HG02571 (cell line): ENCODE measurements at regions not wholly inside any gene's neighbourhood (a gene's known extent, or its start where the extent isn't known, plus 50 kb on each side); places are given as distances from the start of the nearest gene placed in this dataset.

Source experiments
- ATAC-seq: cut with Tn5 transposase; IDR thresholded peaks from one replicate; pipeline ENCODE4 v1.9.1; 2021; ENCODE audit warnings: mild to moderate bottlenecking, moderate library complexity; ENCODE audit not compliant: unreplicated experiment

DNA sequence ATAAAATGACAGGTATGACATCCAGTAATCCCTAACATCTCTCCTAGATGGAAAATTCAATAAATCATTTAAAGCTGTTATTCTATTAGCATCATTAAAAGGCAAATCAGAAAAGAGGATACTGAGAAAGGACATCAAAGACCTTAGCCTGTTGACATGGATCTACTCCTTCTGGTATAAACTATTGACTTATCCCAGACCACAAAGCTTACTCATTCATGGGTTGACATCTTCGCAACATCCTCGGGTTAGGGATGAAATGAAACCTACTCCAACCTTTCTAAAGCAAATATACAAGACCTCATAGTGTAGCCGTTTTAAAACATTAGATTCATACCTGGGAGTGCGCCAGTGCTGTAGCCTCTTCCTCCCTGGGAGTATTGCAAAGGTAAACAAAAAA, 191.5 kb upstream of the BTG1 start:
- no peak for ATAC-seq

DNA sequence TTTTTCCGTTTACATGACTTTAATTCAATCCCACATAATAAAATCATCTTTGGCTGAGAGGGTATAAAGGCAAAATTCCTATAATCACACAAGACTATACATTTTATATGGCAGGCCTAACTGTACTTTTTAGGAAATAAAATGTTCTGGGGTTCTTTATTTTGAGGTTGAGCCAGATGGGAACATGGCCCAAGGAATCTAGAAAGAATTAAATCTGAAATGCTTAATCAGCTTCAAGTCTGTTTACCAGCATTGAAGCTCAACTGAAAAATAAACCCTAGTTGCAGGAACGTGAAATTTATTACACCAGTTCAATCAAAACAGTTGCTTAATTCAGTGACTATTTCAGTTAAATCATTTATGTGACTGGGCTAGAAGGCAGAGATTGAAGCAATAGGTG, 191.0 kb upstream of the BTG1 start:
- ATAC-seq, result no peak

DNA sequence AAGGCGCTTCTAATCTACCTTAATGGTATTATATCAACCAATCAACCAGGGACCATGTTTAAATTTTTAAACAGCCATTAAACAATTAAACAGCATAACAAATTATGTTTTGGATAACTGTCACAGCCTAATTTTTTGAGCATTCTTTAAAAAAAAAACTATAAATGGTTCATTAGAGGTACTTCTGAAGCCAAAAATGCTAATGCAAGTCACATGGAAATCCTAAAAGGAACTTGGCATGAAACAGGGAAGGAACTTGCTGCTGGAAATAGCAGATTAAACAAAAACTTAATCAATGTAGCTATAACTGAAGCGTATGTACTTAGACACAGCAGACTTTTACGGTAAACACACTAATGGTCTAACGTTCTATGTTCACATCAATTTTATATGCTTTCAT, 190.2 kb upstream of the BTG1 start:
- no peak for ATAC-seq

DNA sequence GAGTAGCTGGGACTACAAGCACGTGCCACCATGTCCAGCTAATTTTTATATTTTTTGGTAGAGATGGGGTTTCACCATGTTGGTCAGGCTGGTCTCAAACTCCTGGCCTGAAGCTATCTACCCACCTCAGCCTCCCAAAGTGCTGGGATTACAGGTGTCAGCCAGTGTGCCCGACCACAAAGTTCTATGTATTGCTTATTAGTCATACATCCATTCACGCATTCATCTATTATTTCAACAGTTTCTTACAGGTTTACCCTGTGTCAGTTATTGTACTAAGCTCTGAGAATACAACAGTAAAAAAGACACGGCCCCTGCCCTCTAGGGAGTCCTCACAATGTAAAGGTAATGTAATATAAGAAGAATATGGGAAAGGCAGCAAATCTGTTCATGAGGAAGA, 188.9 kb upstream of the BTG1 start:
- ATAC-seq, result no peak

DNA sequence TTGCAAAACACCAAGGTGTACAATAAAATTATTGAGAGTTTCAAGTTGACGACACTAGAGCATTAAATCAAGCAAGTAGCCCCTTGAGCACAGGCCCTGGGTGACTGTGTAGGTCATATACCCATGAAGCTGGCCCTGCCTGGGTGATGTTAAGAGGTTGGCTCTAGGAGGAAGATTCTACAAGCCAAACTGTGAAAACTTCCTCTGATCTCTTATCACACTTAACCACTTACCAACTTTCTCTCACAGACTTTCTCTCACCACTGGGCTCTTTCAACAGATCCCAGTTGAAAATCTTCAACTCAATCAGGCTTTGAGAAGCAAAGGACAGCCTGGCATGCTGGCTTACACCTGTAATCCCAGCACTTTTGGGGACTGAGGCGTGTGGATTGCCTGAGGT, 186.9 kb upstream of the BTG1 start:
- no peak for ATAC-seq

DNA sequence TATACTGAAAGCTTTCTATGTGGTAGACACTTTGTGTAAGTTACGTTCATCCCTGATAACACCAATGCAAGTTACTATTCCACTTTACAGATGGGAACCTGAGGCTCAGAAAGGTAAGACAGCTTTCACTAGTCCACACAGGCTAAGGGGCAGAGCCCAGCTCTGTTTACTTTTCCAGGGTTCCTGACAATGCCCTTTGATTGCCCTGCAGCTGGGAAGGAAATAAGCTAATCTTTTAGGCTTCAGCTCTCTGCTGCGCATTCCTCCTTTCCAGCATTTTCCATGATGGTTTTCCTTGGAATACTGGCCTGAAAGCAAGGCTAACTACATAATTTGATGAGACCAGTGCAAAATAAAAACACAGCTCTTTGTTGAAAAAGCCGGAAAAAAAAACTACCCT, 185.7 kb upstream of the BTG1 start:
- ATAC-seq, result no peak

DNA sequence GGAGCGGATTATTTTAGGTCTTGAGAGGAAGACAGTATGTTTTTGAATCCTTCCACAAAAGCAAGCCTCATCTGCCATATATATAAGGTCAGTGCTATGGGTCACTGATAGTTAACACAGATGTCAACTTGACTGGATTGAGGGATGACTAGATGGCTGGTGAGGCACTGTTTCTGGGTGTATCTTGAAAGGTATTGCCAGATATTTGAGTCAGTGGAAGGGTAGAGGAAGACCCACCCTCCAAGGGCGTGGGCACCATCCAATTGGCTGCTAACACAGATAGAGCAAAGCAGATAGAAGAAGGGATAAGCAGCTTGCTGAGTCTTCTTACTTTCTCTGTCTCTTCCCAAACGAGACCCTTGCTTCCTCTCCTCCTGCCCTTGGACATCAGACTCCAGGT, 185.0 kb upstream of the BTG1 start:
- no peak for ATAC-seq

DNA sequence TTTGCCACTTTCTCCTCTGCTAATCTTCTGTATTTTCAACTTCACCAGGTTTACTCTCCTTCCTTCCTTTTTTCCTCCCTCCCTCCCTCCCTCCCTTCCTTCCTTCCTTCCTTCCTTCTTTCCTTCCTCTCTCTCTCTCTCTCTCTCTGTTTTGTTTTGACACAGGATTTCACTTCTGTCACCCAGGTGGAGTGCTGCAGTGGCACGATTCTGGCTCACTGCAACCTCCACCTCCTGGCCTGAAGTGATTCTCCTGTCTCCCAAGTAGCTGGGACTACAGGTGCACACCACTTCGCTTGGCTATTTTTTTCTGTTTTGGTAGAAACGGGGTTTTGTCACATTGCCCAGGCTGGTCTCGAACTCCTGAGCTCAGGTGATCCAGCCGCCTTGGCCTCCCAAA, 181.2 kb upstream of the BTG1 start:
- ATAC-seq, result no peak

DNA sequence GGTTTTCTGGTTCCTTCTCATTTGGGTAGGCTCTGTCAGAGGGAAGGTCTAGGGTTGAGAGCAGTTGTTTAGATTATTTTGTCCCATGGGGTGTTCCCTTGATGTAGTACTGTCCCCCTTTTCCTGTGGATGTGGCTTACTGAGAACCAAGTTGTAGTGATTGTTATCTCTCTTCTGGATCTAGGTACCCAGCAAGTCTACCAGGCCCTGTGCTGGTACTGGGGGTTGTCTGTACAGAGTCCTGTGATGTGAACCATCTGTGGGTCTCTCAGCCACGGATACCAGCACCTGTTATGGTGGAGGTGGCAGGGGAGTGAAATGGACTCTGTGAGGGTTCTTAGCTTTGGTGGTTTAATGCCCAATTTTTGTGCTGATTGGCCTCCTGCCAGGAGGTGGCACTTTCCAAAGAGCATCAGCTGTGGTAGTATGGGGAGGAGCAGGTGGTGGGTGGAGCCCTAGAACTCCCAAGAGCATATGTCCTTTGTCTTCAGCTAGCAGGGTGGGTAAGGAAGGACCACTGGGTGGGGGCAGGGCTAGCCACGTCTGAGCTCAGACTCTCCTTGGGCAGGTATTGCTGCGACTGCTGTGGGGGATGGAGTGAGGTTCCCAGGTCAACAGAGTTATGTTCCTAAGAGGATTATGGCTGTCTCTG, 179.3 kb upstream of the BTG1 start:
- no peak for ATAC-seq

DNA sequence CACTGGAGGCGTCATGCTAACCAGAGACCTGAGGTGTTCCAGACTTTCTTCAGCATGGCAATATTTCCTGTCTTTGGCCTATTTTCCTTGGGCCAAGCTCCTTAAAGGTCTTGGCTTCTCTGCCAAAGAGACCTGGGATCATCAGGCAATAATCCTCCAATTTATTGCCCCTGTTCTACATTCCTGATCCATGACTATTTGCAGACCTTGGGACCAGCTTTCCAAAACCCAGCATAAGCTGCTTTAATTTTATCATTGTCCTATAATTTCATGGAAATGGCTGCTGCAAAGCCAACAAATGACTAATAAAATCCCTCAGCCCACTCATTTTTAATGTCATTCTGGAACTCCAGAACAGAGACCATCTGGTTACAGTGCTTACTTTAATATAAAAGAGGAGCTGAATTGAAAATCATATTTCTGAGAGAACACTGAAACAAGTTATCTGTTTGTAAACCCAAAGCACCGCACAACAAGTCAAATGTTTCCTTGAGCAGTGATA, 166.9 kb upstream of the BTG1 start:
- no peak for ATAC-seq

DNA sequence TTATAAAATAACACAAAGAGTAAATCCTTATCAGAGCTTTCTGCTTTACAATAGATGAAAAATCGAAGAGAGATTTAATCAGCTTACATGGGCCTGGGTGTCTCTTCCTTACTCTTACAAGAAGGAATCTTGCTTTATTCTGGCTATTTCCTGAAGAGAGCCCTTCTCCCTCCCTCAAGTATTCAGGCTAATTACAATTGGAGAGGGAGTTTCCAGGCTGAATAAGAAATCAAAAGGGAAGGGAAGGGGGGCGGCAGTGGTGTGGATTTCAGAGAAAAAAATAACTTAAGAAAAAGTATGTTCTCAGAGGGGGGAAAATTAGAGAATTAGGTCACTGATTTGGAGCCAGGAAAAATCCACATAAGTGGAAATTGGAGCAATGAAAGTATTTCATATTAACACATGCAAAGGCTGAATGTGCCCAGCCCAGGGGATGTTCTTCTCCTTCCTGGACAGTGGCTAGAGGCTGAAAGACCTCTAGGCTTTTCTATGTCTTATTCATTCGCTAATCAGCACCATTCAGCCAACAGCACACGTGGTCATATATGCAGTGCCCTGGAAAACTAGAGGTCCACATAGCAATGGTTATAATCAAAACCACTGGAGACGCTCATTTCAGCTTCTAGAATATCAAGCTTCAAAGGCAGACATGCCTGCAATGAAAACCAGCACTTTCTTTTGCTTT, 158.9 kb upstream of the BTG1 start:
- no peak for ATAC-seq

DNA sequence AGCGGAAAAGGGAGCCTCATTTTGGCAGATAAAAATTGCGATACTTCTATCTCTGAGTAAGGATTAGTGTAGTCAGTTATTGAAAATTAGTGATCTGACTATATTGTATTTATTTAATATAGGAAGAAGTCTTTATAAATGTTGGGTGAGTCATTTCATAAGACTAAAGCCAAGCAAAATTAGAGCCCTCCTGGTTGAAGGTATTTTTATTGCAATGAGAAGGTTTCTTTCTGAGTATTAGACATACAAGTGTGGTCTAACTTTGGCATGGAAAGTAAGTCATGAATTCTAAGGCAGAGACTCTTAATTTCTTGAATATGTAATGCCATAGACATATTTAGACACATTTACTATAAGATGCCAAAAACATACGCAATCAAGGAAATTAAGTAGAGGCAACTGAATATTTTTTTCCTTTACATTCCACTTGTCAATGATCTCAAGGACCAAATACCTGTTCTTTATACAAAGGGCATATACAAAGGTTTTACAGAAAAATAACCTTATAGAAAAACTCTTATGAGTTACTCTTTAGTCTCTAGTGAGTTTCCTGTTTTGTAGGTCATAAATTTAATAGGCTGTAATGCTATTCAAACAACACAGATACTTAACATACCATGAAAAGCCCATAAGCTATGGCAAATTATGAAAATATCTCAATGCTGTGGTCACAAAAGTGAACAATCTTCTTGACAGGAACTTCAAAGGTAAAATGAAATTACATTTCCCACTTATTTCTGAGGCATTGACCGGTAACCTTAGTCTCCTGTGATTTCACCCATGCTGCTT, 156.6 kb upstream of the BTG1 start:
- no peak for ATAC-seq

DNA sequence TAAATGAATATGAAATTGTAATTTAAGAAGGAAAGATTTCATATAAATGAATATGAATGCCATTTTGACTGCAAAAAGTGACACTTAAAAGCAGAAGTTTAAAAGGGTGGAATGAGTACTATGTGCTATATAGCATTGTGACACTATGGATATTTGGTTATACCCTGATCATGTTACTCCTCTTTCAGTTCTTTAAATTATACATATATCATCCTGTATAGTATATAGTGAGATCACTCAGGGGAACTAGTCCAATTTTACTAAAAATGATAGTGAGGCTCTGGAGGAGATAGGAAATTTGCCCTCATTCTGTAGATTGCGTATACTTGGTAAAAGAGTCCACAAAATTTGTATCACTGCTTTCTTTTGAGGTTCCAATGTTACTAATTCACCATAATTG, 155.7 kb upstream of the BTG1 start:
- no peak for ATAC-seq

DNA sequence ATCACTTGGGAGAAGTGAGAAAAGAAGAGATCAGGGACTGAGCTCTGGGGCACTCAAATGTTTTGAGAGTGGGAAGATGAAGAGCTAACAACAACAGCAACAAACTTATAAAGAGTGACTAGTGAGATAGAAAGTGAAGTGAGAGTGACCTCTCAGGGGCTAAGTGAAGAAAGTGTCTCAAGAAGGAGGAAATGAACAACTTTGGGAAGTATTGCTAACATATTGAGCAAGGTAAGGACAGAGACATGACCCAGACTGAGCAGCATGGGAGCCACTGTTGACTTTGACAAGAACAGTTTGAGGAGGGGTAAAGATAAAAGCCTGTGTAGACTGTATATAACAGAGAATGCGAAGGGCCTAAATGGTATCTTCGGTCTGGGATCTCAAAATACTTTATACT, 155.1 kb upstream of the BTG1 start:
- ATAC-seq, result no peak

DNA sequence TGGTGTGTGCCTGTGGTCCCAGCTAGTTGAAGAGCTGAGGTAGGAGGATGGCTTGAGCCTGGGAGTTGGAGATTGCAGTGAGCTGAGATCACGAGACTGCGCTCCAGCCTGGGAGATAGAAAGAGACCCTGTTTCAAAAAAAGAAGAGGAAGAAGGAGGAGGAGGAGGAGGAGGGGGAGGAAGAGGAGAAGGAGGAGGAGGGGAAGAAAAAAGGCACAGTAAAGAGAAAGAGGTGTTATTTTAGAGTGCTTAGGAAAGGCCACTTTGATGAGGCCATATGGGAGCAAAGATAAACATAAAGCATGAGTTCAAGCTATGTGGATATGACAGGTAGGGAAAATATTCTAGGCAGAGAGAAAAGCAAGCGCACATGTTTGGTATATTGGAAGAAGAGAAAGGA, 154.1 kb upstream of the BTG1 start:
- ATAC-seq, result no peak

DNA sequence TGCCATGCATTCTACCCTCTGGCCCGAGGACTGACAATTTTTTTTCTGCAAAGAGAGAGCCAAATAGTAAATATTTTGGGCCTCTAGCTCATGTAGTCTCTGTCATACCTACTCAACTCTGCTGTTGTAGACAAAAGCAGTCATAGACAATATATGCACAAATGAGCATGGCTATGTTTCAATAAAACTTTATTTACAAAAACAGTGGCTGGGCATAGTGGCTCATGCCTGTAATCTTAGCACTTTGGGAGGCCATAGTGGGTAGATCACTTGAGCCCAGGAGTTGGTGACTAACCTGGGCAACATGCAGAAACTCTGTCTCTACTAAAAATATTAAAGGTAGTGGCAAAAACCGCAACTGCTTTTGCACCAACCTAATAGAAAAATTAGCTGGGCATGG, 153.7 kb upstream of the BTG1 start:
- no peak for ATAC-seq

DNA sequence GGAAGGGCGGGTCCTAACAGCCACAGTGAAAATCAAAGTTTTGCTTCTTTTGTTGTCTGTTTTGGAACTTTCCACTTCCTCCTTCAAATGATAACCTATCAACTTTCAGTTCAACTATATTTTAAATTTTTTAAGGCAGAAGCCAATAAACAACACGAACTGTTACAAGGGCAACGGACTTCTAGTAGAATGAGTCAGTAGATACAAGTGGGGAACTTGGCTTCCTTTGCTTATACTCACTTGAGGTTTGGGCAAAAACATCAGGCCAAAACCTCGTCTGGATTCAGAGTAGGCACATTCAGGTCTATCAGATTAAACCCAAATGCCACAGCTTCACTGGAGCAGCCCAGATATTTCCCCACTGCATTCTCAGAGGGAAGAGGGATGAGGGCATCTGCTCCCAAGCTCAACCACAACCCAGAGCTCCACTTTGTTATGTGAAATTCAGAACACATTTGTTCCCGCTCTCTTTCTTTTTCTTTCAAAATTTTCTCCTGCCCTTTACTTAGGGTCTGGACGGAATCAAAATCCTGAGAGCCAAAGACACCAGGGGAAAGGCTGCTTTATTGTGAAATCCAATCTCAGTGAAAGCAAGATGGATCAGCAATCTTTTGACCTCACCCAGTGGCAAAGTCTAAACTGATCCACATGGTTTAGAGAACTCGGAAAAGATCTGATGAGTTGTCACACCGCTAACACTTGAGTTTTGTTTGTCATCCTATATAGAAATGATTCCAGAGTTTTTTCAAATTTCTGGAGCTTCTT, 152.5 kb upstream of the BTG1 start:
- ATAC-seq, result no peak

DNA sequence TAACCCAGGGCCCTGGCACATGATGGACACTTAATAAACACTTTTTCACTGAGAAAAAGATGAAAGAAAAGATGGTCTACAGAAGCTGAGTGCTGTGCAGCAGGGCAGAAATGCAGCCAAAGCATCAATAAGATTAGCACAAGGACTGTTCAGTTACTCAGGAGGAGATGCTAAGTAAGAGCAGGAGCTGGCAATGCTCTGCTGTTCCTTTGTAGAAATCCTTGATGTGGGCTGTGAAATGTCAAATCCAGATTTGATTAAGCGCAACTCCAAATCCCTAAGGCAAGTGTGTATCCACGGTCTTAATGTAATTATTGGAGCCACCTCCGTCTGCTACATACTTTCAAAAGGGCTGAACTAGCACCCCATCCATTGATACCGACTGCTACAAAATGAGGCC, 151.8 kb upstream of the BTG1 start:
- ATAC-seq, result no peak

DNA sequence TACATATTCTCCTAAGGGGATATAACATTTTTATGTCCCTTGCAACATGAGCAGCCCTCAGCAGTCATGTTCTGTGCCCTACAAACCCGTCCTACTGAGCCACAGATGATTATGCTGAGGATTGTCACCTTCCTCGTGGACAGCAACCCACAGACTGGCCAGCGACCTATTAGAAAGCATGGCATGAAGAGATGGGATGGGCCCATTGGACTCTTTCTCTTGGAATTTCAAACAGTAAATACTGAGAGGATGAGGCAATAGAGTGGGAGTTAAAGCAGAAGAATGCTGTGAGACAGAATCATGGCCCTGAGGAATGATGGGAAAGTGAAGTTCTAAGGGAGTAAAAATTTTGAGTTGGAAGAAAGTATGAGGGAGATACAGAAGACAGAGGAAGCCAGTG, 149.9 kb upstream of the BTG1 start:
- ATAC-seq, result no peak

DNA sequence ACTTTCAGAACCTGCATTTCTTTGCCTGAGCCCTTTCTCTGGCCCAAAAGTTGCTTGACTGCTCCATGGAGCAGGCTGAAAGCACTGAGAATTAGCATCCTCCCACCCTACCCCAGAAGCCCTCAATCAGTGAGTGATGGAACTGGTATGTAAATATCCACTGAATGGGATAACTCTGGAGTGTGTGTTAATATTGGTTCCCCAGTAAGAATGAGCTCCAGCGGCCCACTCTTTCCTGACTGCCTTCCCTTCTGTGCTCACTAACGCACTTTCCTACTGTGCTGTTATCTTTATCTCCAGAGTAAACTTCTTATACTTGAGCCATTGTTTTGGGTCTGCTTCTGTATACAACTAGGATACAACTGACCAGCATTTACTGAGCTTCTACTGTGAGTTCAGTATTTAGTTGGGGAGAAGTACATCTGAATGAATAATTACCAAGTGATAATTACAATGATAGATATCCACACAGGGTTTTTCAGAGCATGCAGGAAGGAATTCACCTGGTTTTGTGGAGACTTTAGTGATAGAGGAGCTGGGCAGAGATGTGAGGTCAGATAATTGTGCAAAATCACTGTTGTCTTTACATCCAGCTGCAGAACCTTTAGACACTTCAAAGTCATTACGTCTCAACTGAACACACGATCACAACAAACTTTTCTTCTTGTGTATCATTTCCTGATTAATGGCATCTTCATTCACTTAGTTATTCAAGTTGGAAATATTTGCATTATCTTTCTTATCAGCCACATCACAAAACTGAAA, 149.2 kb upstream of the BTG1 start:
- ATAC-seq, result no peak

DNA sequence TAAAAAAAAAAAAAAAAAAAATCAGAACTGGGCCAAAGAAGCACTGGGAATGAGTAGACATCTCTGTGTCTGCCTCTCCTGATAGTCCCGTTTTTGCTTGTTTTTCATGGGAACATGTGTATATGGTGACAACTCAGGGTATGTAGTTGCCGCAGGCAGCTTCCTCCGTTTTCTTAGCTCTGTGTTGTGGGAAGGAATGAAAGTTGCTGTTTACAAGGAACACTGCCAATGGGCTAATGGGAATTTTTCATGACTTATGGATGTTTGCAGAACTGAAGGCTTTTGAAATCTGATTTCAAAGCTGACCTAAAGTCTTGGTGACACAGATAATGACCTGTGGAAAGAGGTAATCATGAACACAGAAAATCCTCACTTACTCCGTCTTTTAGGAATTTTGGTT, 146.4 kb upstream of the BTG1 start:
- no peak for ATAC-seq
